ENCODE measurements at regions not wholly inside any gene's neighbourhood (a gene's known extent, or its start where the extent isn't known, plus 50 kb on each side); places are given as distances from the start of the nearest gene placed in this dataset.

- DNase-seq (ENCODE audit: low spot score): no peak
- BruUV-seq (replicated peaks): no TSS peak
- Histone ChIP-seq H3K27me3 (replicated peaks; ENCODE audit: insufficient read depth, low read depth, low read length, poor library complexity) (no peaks in the 10 kb centered on the region), H3K27ac (ENCODE audit: low read depth, low read length, poor library complexity, severe bottlenecking) (no peak overlapping the region), H3K4me3 (ENCODE audit: low read depth, low read length, poor library complexity, severe bottlenecking) (no peak overlapping the region), H3K9me3 (ENCODE audit: low read depth, low read length, poor library complexity, severe bottlenecking) (no peaks in the 10 kb centered on the region), H3K4me1 (ENCODE audit: insufficient read depth, low read length, poor library complexity, severe bottlenecking) (no peaks in the 10 kb centered on the region), H3K36me3 (ENCODE audit: insufficient read depth, low read length, poor library complexity, severe bottlenecking) (no peaks in the 10 kb centered on the region)
- ChIA-PET CTCF (no interaction called here), POLR2A (ENCODE audit: low non-redundant PET) (no interaction called here)
- intact Hi-C loops (cut with micrococcal nuclease; ENCODE audit: unreplicated experiment): no loop called here
- TF ChIP-seq CTCF (conservative IDR thresholded peaks at IDR 0.05; ENCODE audit: low read depth, low read length): no peak
Observed at GRCh38 chr4:166277853-166278252, 404.8 kb downstream of the TLL1 start.

- POLR2A ChIA-PET (ENCODE audit: low non-redundant PET): no interaction called here
- TF ChIP-seq CTCF (conservative IDR thresholded peaks at IDR 0.05; ENCODE audit: low read depth, low read length) (no peak), EZH2 (IDR thresholded peaks at IDR 0.05; ENCODE audit: borderline replicate concordance, low read depth, low read length, poor library complexity, severe bottlenecking) (no peak)
- BruUV-seq (replicated peaks): no TSS peak
Observed at GRCh38 chr4:166279261-166279660, 406.2 kb downstream of the TLL1 start.

GRCh38 chr4:166280642-166281041 is 407.6 kb downstream of the TLL1 start:
- no peak for DNase-seq (ENCODE audit: low spot score)
- intact Hi-C loops (cut with micrococcal nuclease; ENCODE audit: unreplicated experiment): no loop called here
- CTCF ChIA-PET: no interaction called here
- Histone ChIP-seq H3K27me3 (replicated peaks; ENCODE audit: insufficient read depth, low read depth, low read length, poor library complexity) (no peaks in the 10 kb centered on the region), H3K9me3 (ENCODE audit: low read depth, low read length, poor library complexity, severe bottlenecking) (no peaks in the 10 kb centered on the region), H3K27ac (ENCODE audit: low read depth, low read length, poor library complexity, severe bottlenecking) (no peak overlapping the region), H3K4me1 (ENCODE audit: insufficient read depth, low read length, poor library complexity, severe bottlenecking) (no peaks in the 10 kb centered on the region), H3K4me3 (ENCODE audit: low read depth, low read length, poor library complexity, severe bottlenecking) (no peak overlapping the region), H3K36me3 (ENCODE audit: insufficient read depth, low read length, poor library complexity, severe bottlenecking) (no peaks in the 10 kb centered on the region)
- POLR2A ChIA-PET (ENCODE audit: low non-redundant PET): no interaction called here
- BruUV-seq (replicated peaks): no TSS peak
- TF ChIP-seq EZH2 (IDR thresholded peaks at IDR 0.05; ENCODE audit: borderline replicate concordance, low read depth, low read length, poor library complexity, severe bottlenecking) (no peak), CTCF (conservative IDR thresholded peaks at IDR 0.05; ENCODE audit: low read depth, low read length) (no peak)

More at GRCh38 chr4:166279261-166279660, 406.2 kb downstream of the TLL1 start:
- no peaks in the 10 kb centered on the region for H3K4me1 ChIP-seq (ENCODE audit: insufficient read depth, low read length, poor library complexity, severe bottlenecking)
- CTCF ChIA-PET: no interaction called here
- peak; percentile 58 for DNase-seq (ENCODE audit: low spot score)
- no peak overlapping the region for H3K4me3 ChIP-seq (ENCODE audit: low read depth, low read length, poor library complexity, severe bottlenecking)
- H3K27me3 ChIP-seq (replicated peaks; ENCODE audit: insufficient read depth, low read depth, low read length, poor library complexity): no peaks in the 10 kb centered on the region
- intact Hi-C loops (cut with micrococcal nuclease; ENCODE audit: unreplicated experiment): no loop called here
- H3K27ac ChIP-seq (ENCODE audit: low read depth, low read length, poor library complexity, severe bottlenecking): no peak overlapping the region
- H3K36me3 ChIP-seq (ENCODE audit: insufficient read depth, low read length, poor library complexity, severe bottlenecking): no peaks in the 10 kb centered on the region
- no peaks in the 10 kb centered on the region for H3K9me3 ChIP-seq (ENCODE audit: low read depth, low read length, poor library complexity, severe bottlenecking)
